DND-41 (cell line): ENCODE measurements at regions not wholly inside any gene's neighbourhood (a gene's known extent, or its start where the extent isn't known, plus 50 kb on each side); places are given as distances from the start of the nearest gene placed in this dataset.

Experiments used
- ATAC-seq: fragments of 200-7000 bp; cut with Tn5 transposase; 3 replicates; pipeline ENCODE4 v1.9.1; 2021; ENCODE audit warnings: low read depth; ENCODE audit not compliant: insufficient read depth
- DNase-seq: peaks from one replicate; pipeline ENCODE4 v3.0.0-alpha.2; 2020
- H2AFZ ChIP-seq: 2 replicates; pipeline ENCODE4 v1.6.0; 2012; ENCODE audit warnings: low read depth, low read length
- H3K27ac ChIP-seq: 2 replicates; pipeline ENCODE4 v1.5.1; 2012; ENCODE audit warnings: low read length, inconsistent platforms
- H3K27me3 ChIP-seq: fragments of 200-600 bp; sonication (generic); 2 replicates; pipeline ENCODE4 v1.6.0; 2012; ENCODE audit warnings: low read length, mild to moderate bottlenecking, inconsistent platforms; ENCODE audit not compliant: insufficient read depth, poor library complexity
- H3K36me3 ChIP-seq: 2 replicates; pipeline ENCODE4 v1.5.1; 2012; ENCODE audit warnings: low read length, inconsistent platforms; ENCODE audit not compliant: insufficient read depth
- H3K4me1 ChIP-seq: 2 replicates; pipeline ENCODE4 v1.5.1; 2012; ENCODE audit warnings: mild to moderate bottlenecking, low read length; ENCODE audit not compliant: insufficient read depth
- H3K4me2 ChIP-seq: 2 replicates; pipeline ENCODE4 v1.6.0; 2012; ENCODE audit warnings: mild to moderate bottlenecking, moderate library complexity, low read length, inconsistent platforms; ENCODE audit not compliant: insufficient read depth
- H3K4me3 ChIP-seq, 2 experiments: fragments of 200-600 bp in 1 of 2; shearing (Covaris generic) in 1 of 2; 2 replicates each; pipeline ENCODE4 v1.5.1; 2012 to 2016; ENCODE audit warnings: inconsistent platforms in 2 of 2, low read length in 2 of 2, mild to moderate bottlenecking in 2 of 2, low read depth in 1 of 2, moderate library complexity in 1 of 2
- H3K79me2 ChIP-seq: 2 replicates; pipeline ENCODE4 v1.6.0; 2012; ENCODE audit warnings: low read length, inconsistent platforms; ENCODE audit not compliant: insufficient read depth
- H3K9ac ChIP-seq: 2 replicates; pipeline ENCODE4 v1.6.0; 2012; ENCODE audit warnings: low read depth, mild to moderate bottlenecking, inconsistent platforms, low read length, moderate library complexity
- H3K9me3 ChIP-seq: 2 replicates; pipeline ENCODE4 v1.5.1; 2012; ENCODE audit warnings: low read length, moderate library complexity, mild to moderate bottlenecking, inconsistent platforms; ENCODE audit not compliant: insufficient read depth, severe bottlenecking
- H4K20me1 ChIP-seq: 2 replicates; pipeline ENCODE4 v1.6.0; 2012; ENCODE audit warnings: low read length; ENCODE audit not compliant: insufficient read depth
- EZH2 ChIP-seq: IDR thresholded peaks from 3 replicates; pipeline ENCODE4 v1.6.1; 2012; ENCODE audit warnings: borderline replicate concordance, low read depth, mild to moderate bottlenecking, moderate library complexity, low read length, inconsistent platforms; ENCODE audit not compliant: severe bottlenecking
- TF ChIP-seq, protein P1 (sequence below): IDR thresholded peaks from 2 replicates; pipeline ENCODE4 v1.5.1; 2012; ENCODE audit warnings: borderline replicate concordance, low read length, moderate library complexity, mild to moderate bottlenecking; ENCODE audit not compliant: poor library complexity, severe bottlenecking; ENCODE audit errors: extremely low read depth

DNA sequence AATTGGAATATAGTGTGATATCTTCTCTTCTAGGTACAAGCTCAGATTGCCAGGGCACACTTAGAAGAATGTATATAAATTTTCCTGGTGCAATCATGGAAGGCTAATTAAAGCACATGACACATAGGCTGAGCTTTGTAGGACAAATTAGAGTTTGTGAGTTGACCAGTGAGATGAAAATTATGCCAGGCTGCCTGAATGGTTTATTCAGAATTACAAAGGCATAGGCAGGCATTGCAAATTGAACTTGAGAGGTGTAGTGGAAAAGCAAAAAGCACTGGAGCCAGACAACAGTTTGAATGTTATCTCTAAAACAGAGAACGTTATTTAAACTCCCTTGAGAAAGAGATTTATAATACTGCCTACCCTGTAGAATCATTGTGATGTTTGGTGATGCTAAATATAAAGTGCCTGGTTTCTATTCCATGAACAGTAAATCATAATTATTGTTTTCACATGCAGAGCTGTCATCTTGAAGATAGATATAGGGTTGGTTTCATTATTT, 712.1 kb downstream of the TBC1D32 start:
- no peak overlapping the region for H3K4me3 ChIP-seq
- no peaks in the 10 kb centered on the region for H3K36me3 ChIP-seq
- no peak overlapping the region for H3K4me2 ChIP-seq
- TF ChIP-seq EZH2, result no peak
- TF ChIP-seq, protein P1, sequence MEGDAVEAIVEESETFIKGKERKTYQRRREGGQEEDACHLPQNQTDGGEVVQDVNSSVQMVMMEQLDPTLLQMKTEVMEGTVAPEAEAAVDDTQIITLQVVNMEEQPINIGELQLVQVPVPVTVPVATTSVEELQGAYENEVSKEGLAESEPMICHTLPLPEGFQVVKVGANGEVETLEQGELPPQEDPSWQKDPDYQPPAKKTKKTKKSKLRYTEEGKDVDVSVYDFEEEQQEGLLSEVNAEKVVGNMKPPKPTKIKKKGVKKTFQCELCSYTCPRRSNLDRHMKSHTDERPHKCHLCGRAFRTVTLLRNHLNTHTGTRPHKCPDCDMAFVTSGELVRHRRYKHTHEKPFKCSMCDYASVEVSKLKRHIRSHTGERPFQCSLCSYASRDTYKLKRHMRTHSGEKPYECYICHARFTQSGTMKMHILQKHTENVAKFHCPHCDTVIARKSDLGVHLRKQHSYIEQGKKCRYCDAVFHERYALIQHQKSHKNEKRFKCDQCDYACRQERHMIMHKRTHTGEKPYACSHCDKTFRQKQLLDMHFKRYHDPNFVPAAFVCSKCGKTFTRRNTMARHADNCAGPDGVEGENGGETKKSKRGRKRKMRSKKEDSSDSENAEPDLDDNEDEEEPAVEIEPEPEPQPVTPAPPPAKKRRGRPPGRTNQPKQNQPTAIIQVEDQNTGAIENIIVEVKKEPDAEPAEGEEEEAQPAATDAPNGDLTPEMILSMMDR, result no peak
- no peaks in the 10 kb centered on the region for H3K9me3 ChIP-seq
- no peak overlapping the region for H3K9ac ChIP-seq
- H4K20me1 ChIP-seq, result no peaks in the 10 kb centered on the region
- no peaks in the 10 kb centered on the region for H3K4me1 ChIP-seq
- no peak overlapping the region for H3K27ac ChIP-seq
- H2AFZ ChIP-seq, result no peak overlapping the region
- ATAC-seq, result no peak
- no peaks in the 10 kb centered on the region for H3K27me3 ChIP-seq
- DNase-seq, result no peak
- H3K79me2 ChIP-seq, result no peaks in the 10 kb centered on the region

DNA sequence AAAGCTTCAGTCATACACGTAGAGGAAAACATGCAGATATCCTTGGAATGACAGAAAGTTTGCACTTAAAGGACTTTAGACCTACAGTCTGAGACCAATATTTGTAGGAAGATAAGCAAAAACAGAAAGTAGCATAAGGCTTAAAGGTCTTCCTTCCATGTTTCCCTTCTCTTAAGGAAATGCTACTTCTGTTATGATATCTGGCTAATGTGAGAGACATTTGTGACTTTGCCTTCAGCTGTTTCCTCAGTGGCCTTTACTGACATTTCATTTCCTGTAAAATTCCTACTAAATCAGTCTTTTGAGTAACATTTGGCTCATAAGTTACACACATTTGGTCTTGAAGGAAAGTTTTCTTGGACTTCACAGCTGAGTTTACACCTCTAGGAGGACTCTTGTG, 713.4 kb downstream of the TBC1D32 start:
- Histone ChIP-seq H3K27me3 (no peaks in the 10 kb centered on the region), H3K4me1 (no peaks in the 10 kb centered on the region), H3K79me2 (no peaks in the 10 kb centered on the region), H3K4me2 (no peak overlapping the region), H3K4me3 (no peak overlapping the region), H4K20me1 (no peaks in the 10 kb centered on the region), H3K36me3 (no peaks in the 10 kb centered on the region), H3K27ac (no peak overlapping the region), H2AFZ (no peak overlapping the region), H3K9ac (no peak overlapping the region), H3K9me3 (no peaks in the 10 kb centered on the region)
- DNase-seq (no peak), ATAC-seq (no peak)
- TF ChIP-seq EZH2, result no peak

GRCh38 chr6:120615238-120615637, 719.0 kb downstream of the TBC1D32 start:
- no peaks in the 10 kb centered on the region for H3K4me1 ChIP-seq
- no peak overlapping the region for H3K4me3 ChIP-seq
- H4K20me1 ChIP-seq, result no peaks in the 10 kb centered on the region
- TF ChIP-seq, protein P1, result no peak
- no peak for TF ChIP-seq EZH2
- H3K79me2 ChIP-seq, result no peaks in the 10 kb centered on the region
- no peaks in the 10 kb centered on the region for H3K36me3 ChIP-seq
- no peak for DNase-seq
- H3K27ac ChIP-seq, result no peak overlapping the region
- no peaks in the 10 kb centered on the region for H3K9me3 ChIP-seq
- H2AFZ ChIP-seq, result no peak overlapping the region
- ATAC-seq, result no peak
- H3K4me2 ChIP-seq, result no peak overlapping the region
- no peak overlapping the region for H3K9ac ChIP-seq
- no peaks in the 10 kb centered on the region for H3K27me3 ChIP-seq

DNA sequence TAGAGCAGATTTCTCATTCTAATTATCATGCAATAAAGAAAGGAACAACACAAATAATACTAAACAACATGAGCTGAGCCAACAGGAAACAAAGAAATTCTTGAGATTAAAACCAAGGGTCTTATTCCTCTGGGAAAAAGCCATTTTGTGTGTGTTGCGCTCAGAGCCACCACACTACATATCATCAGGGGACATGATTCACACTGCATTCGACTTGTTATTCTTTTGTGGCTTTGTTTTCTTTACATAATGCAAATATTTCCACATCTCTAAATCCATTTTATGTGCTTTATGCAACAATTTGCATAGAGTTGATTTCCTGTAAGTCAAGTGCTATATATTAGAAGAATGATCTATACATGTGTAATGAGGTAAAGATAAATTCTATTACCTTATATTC, 719.6 kb downstream of the TBC1D32 start:
- no peak for DNase-seq
- H3K4me2 ChIP-seq, result no peak overlapping the region
- H3K4me3 ChIP-seq, result no peak overlapping the region
- TF ChIP-seq EZH2, result no peak
- TF ChIP-seq, protein P1, result no peak
- no peaks in the 10 kb centered on the region for H3K79me2 ChIP-seq
- H2AFZ ChIP-seq, result no peak overlapping the region
- H3K27ac ChIP-seq, result no peak overlapping the region
- H3K9ac ChIP-seq, result no peak overlapping the region
- no peaks in the 10 kb centered on the region for H3K4me1 ChIP-seq
- no peaks in the 10 kb centered on the region for H3K27me3 ChIP-seq
- ATAC-seq, result no peak
- no peaks in the 10 kb centered on the region for H3K36me3 ChIP-seq
- H3K9me3 ChIP-seq, result no peaks in the 10 kb centered on the region
- no peaks in the 10 kb centered on the region for H4K20me1 ChIP-seq
